ENCODE measurements at regions not wholly inside any gene's neighbourhood (a gene's known extent, or its start where the extent isn't known, plus 50 kb on each side); places are given as distances from the start of the nearest gene placed in this dataset.

DNA sequence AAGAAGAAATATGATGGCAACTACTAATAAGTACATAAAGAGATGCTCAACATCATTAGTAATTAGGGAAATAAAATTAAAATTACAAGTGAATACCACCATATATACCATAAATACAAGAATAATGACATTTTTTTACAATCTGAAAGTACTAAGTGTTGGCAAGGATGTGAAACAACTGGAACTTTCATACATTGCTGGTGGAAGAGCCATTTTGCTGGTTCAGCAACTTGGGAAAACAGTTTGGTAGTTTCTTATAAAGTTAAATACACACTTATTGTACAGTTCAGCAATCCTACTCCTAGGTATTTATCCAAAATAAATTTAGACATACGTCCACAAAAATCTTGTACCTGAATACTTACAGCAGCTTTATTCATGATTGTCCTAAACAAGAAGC lies 192.9 kb downstream of the CARTPT start:
- TF ChIP-seq, protein P1, sequence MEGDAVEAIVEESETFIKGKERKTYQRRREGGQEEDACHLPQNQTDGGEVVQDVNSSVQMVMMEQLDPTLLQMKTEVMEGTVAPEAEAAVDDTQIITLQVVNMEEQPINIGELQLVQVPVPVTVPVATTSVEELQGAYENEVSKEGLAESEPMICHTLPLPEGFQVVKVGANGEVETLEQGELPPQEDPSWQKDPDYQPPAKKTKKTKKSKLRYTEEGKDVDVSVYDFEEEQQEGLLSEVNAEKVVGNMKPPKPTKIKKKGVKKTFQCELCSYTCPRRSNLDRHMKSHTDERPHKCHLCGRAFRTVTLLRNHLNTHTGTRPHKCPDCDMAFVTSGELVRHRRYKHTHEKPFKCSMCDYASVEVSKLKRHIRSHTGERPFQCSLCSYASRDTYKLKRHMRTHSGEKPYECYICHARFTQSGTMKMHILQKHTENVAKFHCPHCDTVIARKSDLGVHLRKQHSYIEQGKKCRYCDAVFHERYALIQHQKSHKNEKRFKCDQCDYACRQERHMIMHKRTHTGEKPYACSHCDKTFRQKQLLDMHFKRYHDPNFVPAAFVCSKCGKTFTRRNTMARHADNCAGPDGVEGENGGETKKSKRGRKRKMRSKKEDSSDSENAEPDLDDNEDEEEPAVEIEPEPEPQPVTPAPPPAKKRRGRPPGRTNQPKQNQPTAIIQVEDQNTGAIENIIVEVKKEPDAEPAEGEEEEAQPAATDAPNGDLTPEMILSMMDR (IDR thresholded peaks at IDR 0.05): no peak
- no peak for TF ChIP-seq POLR2A (IDR thresholded peaks at IDR 0.05)
- no peak for DNase-seq
- intact Hi-C loops (cut with DNase I; ENCODE audit: low total_unique reads): no loop called here
- Histone ChIP-seq H3K27ac (no peak overlapping the region), H3K9me3 (no peaks in the 10 kb centered on the region), H3K4me3 (no peak overlapping the region), H3K36me3 (no peaks in the 10 kb centered on the region), H3K27me3 (no peaks in the 10 kb centered on the region), H3K4me1 (no peaks in the 10 kb centered on the region)

DNA sequence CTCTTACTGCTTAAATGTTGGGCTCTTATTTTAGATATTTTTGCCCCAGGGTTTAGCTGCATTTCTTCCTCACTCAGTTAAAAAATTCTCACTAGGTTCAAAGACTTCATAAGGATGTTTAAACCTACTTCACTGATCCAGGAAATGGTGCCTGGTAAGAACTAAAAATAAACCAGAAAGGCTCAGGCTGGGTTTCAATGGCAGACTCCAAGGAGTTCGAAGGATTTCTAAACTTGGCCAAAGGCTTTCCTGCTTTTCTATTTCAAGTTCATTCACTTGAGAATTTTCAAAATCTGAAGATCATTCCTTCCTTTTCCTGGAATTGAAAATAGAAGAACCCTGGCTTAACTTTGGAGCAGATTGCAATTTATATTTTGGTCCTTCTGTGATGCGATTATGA lies 193.0 kb upstream of the MAP1B start:
- Histone ChIP-seq H3K4me1 (no peaks in the 10 kb centered on the region), H3K4me3 (no peak overlapping the region), H3K9me3 (no peaks in the 10 kb centered on the region), H3K27ac (no peak overlapping the region), H3K27me3 (no peaks in the 10 kb centered on the region), H3K36me3 (no peaks in the 10 kb centered on the region)
- TF ChIP-seq, protein P1 (IDR thresholded peaks at IDR 0.05): no peak
- TF ChIP-seq POLR2A (IDR thresholded peaks at IDR 0.05): no peak
- no peak for DNase-seq
- intact Hi-C loops (cut with DNase I; ENCODE audit: low total_unique reads): no loop called here

DNA sequence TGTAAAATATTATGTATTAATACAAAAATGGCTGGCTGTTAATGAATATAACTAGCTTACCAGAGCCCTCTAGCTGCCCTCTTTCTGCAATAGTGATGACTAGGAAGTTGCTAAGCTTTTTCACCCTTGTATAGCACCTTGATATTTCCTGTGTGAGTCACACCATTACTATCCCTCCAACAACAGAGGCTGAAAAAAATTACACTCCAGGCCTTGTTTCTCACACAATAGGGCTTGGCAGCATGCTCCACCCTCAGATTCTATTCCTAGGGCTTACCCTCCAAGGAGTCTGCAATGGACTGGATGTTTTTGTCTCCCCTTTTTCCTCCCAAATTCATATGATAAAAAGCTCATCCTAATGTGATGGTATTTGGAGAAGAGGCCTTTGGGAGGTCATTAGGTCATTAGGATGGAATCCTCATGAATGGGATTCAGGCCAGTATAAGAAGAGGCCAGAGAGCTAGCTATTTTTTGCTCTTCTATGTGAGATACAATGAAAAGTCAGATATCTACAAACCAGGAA lies 184.6 kb upstream of the MAP1B start:
- no peaks in the 10 kb centered on the region for H3K4me1 ChIP-seq
- TF ChIP-seq, protein P1 (IDR thresholded peaks at IDR 0.05): no peak
- no peak for TF ChIP-seq POLR2A (IDR thresholded peaks at IDR 0.05)
- no peaks in the 10 kb centered on the region for H3K27me3 ChIP-seq
- intact Hi-C loops (cut with DNase I; ENCODE audit: low total_unique reads): no loop called here
- H3K36me3 ChIP-seq: no peaks in the 10 kb centered on the region
- DNase-seq: no peak
- no peak overlapping the region for H3K4me3 ChIP-seq
- H3K27ac ChIP-seq: no peak overlapping the region
- no peaks in the 10 kb centered on the region for H3K9me3 ChIP-seq

DNA sequence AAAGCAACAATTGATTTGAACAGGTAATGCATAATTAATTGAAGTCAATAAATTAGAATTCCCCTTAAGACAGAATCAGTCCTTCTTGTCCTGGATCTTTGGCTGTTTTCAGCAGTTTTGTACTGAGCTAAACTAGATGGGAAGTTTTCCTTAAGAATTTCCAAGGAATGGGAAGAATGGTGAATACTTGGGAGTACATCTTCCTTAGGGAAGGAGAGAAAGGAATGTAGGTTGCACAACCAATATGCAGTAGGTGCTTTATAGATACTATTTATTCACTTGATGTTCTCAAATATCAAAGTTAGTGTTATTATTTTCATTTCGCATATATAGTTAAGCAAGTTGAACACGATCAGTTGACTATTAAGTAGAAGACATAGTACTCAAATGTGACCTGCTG lies 183.5 kb upstream of the MAP1B start:
- H3K36me3 ChIP-seq: no peaks in the 10 kb centered on the region
- H3K4me3 ChIP-seq: no peak overlapping the region
- H3K9me3 ChIP-seq: no peaks in the 10 kb centered on the region
- TF ChIP-seq POLR2A (IDR thresholded peaks at IDR 0.05): no peak
- no peak for DNase-seq
- intact Hi-C loops (cut with DNase I; ENCODE audit: low total_unique reads): no loop called here
- no peaks in the 10 kb centered on the region for H3K27me3 ChIP-seq
- no peaks in the 10 kb centered on the region for H3K4me1 ChIP-seq
- H3K27ac ChIP-seq: no peak overlapping the region

DNA sequence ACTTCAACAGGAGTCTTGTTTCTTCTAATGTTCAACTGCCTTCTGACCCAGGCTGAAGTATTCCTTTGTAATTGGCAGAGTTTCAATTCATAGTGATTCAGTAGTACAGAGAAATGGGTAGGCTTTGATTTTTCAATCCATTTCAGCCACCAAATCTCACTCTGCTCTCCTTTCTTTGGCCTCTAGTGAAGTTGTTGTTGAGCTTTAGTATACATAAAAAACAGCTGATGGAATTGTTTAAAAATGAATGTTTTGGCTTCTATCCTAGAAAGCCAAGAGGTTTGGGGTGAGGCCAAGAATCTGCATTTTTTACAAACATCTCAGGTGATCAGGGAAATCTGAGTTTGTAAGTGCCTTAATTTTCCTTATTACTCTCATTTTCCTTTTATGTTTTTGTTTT lies 182.9 kb upstream of the MAP1B start:
- H3K36me3 ChIP-seq: no peaks in the 10 kb centered on the region
- no peaks in the 10 kb centered on the region for H3K27me3 ChIP-seq
- intact Hi-C loops (cut with DNase I; ENCODE audit: low total_unique reads): no loop called here
- TF ChIP-seq POLR2A (IDR thresholded peaks at IDR 0.05): no peak
- TF ChIP-seq, protein P1 (IDR thresholded peaks at IDR 0.05): no peak
- H3K4me3 ChIP-seq: no peak overlapping the region
- H3K27ac ChIP-seq: no peak overlapping the region
- no peaks in the 10 kb centered on the region for H3K9me3 ChIP-seq
- H3K4me1 ChIP-seq: no peaks in the 10 kb centered on the region
- no peak for DNase-seq

DNA sequence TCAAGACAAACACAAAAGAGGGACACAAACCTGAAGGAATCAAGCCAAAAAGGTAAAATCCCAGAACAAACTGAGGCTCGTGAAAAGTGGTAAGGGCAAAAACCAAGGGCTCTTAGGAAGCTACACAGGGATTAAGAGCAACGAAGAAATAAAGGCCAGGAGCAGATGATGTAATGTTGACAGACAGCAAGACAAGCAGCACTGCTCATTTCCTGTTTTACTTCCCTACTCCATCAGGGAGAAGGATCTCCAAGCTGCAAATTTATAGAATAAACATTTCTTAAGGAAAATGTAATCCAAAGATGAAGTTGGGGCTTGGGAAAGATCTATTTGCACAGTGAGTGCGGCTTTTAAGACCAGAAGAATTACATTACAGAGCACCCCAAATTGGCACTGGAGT lies 182.3 kb upstream of the MAP1B start:
- no peak for DNase-seq
- Histone ChIP-seq H3K9me3 (no peaks in the 10 kb centered on the region), H3K27me3 (no peaks in the 10 kb centered on the region), H3K27ac (no peak overlapping the region), H3K36me3 (no peaks in the 10 kb centered on the region), H3K4me1 (no peaks in the 10 kb centered on the region), H3K4me3 (no peak overlapping the region)
- intact Hi-C loops (cut with DNase I; ENCODE audit: low total_unique reads): no loop called here
- TF ChIP-seq POLR2A (IDR thresholded peaks at IDR 0.05): no peak
- TF ChIP-seq, protein P1 (IDR thresholded peaks at IDR 0.05): no peak
